ENCODE measurements at regions not wholly inside any gene's neighbourhood (a gene's known extent, or its start where the extent isn't known, plus 50 kb on each side); places are given as distances from the start of the nearest gene placed in this dataset.

DNA sequence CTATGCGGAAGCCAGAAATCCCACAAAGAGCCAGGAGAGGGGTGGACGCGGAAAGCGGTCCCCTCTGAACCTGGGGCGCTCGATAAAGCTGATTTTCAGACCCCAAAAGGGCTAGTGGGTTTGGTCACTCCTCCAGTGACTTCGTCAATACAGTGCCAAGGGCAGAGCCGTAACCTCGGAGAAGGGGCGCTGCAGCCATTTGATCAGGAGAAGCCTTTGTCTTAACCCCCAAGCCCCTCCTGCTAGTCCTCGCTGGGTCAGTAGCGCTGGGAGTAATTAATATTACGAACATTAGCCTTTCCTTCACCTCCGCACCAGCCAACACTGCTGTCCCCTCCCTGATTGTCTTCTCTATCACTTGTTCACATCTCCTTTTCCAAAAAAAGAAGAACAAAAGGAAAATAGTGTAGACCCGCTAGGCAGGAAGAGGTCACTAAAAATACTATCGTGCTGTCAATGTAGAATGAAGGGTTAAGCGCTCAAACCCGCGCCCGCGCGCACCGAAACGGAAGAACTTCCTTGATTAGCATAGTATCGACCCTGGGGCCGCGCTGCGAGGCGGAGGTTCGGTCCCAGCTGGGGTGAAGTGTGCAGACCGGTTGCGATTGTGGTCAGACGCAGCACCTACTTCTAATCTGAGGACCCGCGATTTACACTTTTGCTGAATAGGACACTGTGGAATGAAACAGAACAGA lies 63.2 kb upstream of the MAPRE2 start:
- peak overlapping the region; percentile 74 for H3K4me3 ChIP-seq (ENCODE audit: low read depth, low read length)
- DNase-seq (ENCODE audit: low read depth): no peak
- TF ChIP-seq, protein P1, sequence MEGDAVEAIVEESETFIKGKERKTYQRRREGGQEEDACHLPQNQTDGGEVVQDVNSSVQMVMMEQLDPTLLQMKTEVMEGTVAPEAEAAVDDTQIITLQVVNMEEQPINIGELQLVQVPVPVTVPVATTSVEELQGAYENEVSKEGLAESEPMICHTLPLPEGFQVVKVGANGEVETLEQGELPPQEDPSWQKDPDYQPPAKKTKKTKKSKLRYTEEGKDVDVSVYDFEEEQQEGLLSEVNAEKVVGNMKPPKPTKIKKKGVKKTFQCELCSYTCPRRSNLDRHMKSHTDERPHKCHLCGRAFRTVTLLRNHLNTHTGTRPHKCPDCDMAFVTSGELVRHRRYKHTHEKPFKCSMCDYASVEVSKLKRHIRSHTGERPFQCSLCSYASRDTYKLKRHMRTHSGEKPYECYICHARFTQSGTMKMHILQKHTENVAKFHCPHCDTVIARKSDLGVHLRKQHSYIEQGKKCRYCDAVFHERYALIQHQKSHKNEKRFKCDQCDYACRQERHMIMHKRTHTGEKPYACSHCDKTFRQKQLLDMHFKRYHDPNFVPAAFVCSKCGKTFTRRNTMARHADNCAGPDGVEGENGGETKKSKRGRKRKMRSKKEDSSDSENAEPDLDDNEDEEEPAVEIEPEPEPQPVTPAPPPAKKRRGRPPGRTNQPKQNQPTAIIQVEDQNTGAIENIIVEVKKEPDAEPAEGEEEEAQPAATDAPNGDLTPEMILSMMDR (conservative IDR thresholded peaks at IDR 0.05; ENCODE audit: low read depth, low read length): no peak

DNA sequence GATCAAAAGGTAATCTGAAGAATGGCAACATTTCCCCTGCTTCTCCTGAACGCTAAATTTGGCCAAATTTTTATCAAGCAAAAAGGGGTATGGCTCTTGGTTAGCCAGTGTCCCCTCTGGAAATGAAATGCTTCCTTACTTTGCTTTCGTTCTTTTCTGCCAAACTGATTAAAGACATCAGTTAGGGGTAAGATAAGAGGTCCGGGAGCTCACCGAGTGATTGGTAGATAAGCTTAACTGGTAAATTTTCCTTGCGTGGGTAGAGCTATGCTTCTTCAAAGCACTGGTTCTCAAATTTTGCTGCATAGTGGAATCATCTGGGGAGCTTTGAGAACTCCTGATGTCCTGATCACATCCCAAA lies 62.7 kb upstream of the MAPRE2 start:
- H3K4me3 ChIP-seq (ENCODE audit: low read depth, low read length): peak overlapping the region; percentile 74
- TF ChIP-seq, protein P1 (conservative IDR thresholded peaks at IDR 0.05; ENCODE audit: low read depth, low read length): no peak
- no peak for DNase-seq (ENCODE audit: low read depth)

DNA sequence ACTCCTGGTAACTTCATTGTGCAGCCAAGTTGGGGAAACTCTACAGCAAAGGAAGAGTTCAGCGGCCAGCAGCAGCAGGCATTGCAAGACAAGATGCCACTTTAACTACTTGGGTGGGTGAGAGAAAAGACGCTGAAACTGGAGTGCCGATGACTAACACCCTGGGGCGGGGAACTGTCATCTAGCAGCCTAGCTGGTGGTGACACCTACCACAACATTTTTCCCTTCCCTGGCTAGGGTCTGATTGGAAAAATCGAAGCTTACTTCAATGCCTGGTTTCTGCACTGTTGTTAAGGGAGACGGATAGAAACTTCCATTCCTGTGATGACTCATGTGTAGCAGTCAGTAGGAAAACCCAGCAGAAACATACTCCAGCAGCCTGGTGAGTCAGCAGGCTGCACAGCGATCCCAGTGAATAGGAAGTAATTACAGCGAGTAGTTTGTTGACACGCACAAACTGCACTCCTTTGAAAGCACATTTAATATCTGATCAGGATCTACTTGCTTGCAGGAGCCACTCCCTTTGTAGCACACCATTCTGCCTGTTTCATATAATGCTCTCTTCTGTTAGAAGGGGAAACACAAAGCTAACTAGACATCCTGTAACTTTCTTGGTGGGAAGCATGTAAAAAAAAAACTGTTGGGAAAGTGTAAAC lies 62.1 kb upstream of the MAPRE2 start:
- DNase-seq (ENCODE audit: low read depth): peak; percentile 96
- H3K4me3 ChIP-seq (ENCODE audit: low read depth, low read length): peak overlapping the region; percentile 74
- TF ChIP-seq, protein P1 (conservative IDR thresholded peaks at IDR 0.05; ENCODE audit: low read depth, low read length): no peak

DNA sequence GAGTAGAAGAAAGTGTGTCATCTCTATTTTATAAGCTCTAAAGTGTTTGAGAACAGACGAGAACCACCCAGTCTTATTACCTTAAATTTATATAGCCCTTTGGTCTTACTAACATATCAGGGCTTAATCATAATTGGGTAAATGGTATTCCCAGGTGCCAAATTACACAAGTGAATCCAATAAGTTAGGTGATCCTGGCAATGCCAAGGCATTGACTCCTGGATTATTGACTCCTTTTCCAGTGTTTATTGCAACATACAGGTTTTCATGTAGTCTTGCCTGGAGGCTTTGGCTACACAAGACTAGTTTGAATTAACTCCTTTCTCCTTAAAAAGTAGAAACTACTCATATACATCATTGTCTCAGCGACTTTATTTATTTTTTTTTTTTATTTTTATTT lies 59.7 kb upstream of the MAPRE2 start:
- no peak for DNase-seq (ENCODE audit: low read depth)
- TF ChIP-seq, protein P1 (conservative IDR thresholded peaks at IDR 0.05; ENCODE audit: low read depth, low read length): no peak
- H3K4me3 ChIP-seq (ENCODE audit: low read depth, low read length): no peak overlapping the region

DNA sequence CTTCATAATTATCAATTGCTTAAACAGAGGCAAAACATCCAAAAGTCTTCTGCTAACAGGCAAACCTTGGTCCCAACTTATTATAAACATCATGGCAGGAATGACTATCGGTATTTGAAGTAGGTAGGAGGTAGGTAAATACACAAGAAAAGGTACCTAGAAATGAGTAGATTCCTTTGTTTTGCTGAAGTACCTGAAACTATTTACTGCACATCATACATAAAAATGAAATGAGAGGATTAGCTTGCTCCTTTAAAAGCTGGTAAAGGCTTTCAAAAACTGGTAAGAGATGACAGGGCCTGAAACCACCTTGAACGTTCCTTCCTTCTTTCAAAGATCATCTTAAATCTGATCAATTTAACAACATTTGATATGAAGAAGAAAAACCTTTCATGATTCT lies 55.2 kb upstream of the MAPRE2 start:
- no peak for DNase-seq (ENCODE audit: low read depth)
- no peak overlapping the region for H3K4me3 ChIP-seq (ENCODE audit: low read depth, low read length)
- TF ChIP-seq, protein P1 (conservative IDR thresholded peaks at IDR 0.05; ENCODE audit: low read depth, low read length): no peak

DNA sequence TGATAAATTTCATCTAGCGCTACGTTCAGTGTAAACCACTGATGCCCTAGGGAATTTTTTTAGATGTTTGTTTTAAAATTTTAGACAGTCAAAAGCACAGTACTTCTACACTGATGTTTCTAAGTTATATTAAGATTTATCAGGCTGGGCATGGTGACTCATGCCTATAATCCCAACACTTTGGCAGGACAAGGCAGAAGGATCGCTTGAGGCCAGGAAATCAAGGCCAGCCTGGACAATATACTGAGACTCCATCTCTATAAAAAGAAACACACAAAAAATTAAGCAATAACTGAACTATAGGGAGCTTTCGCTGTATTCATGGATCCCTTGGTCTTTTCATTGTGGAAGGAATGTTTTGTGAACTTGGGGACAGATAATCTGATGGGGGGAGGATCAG lies 50.6 kb upstream of the MAPRE2 start:
- TF ChIP-seq, protein P1 (conservative IDR thresholded peaks at IDR 0.05; ENCODE audit: low read depth, low read length): no peak
- no peak for DNase-seq (ENCODE audit: low read depth)
- H3K4me3 ChIP-seq (ENCODE audit: low read depth, low read length): no peak overlapping the region

DNA sequence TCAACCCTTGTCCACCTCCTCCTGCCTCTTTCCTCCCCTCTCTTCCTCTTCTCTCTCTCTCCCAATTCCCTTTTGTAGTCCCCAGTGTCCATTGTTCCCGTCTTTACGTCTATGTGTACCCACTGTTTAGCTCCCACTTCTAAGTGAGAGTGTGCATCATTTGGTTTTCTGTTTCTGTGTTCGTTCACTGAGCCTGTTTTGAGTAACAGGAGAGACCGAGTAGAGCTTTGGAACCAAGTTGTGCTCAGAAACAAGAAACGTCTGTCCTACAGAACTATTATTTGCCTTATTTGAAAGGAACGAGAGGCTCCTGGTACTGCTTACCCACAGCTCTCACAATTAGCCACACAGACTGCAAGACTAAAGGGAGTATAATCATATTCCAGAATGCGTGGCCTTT lies 50.1 kb upstream of the MAPRE2 start:
- H3K4me3 ChIP-seq (ENCODE audit: low read depth, low read length): no peak overlapping the region
- no peak for DNase-seq (ENCODE audit: low read depth)
- TF ChIP-seq, protein P1 (conservative IDR thresholded peaks at IDR 0.05; ENCODE audit: low read depth, low read length): no peak

Data from choroid plexus epithelial cell (primary cell).